HepG2 (cell line): ENCODE measurements at regions not wholly inside any gene's neighbourhood (a gene's known extent, or its start where the extent isn't known, plus 50 kb on each side); places are given as distances from the start of the nearest gene placed in this dataset.

Experiments
- ATAC-seq: fragments of 200-7000 bp; cut with Tn5 transposase; 3 replicates; pipeline ENCODE4 v1.9.1; 2020; ENCODE audit warnings: mild to moderate bottlenecking, moderate library complexity
- BruUV-seq: library from RNA; stranded (reverse); fragments of 400-500 nt; replicated peaks from 2 replicates; lab custom pipeline; 2021; lab: Mats Ljungman, UMichigan
- CTCF ChIA-PET: fragments of 300-600 bp; formaldehyde crosslinking; extraction: SDS; loops from one replicate; lab custom pipeline; 2021; ENCODE audit warnings: low total read pairs, inconsistent platforms, low intra/inter-chr PET ratio; lab: Yijun Ruan, JAX
- POLR2A ChIA-PET: fragments of 350-600 bp; sonication (Branson Sonifier 250); formaldehyde crosslinking; loops from one replicate; lab custom pipeline; 2020; ENCODE audit warnings: antibody characterized with exemption, inconsistent platforms; lab: Yijun Ruan, JAX
- DNase-seq: peaks from one replicate; pipeline ENCODE4 v3.0.0-alpha.2; 2015; ENCODE audit warnings: low spot score
- FAIRE-seq: peaks from 3 replicates; lab custom pipeline; 2011; peaks lifted over from hg19 to GRCh38; lab: Jason Lieb, UNC
- H2AFZ ChIP-seq: one replicate; pipeline ENCODE4 v1.6.1; 2011; ENCODE audit warnings: low read length, inconsistent platforms
- H3K27ac ChIP-seq: fragments of 300-600 bp; 3 replicates; pipeline ENCODE4 v1.8.0; 2011; ENCODE audit warnings: mixed run types, mild to moderate bottlenecking, mixed read lengths, low read length, inconsistent platforms; ENCODE audit not compliant: insufficient read depth; ENCODE audit errors: extremely low read length
- H3K27me3 ChIP-seq, 2 experiments: fragments of 200-600 bp in 1 of 2; 2 replicates in 1 of 2; 3 replicates in 1 of 2; pipeline versions ENCODE4 v1.6.0 to v1.8.0; 2011; ENCODE audit warnings: low read length in 2 of 2, mild to moderate bottlenecking in 2 of 2, moderate library complexity in 2 of 2, inconsistent platforms in 1 of 2; ENCODE audit not compliant: insufficient read depth in 2 of 2, control insufficient read depth in 1 of 2
- H3K36me3 ChIP-seq, 2 experiments: fragments of 200-600 bp in 1 of 2; replicated peaks in 1 of 2; 2 replicates in 1 of 2; 3 replicates in 1 of 2; pipeline versions ENCODE4 v1.5.1 to v1.8.0; 2011; ENCODE audit warnings: low read length in 2 of 2, inconsistent platforms in 1 of 2; ENCODE audit not compliant: insufficient read depth in 2 of 2, control insufficient read depth in 1 of 2
- H3K4me1 ChIP-seq: 2 replicates; pipeline ENCODE4 v1.5.1; 2012; ENCODE audit warnings: low read length, inconsistent platforms; ENCODE audit not compliant: insufficient read depth
- H3K4me2 ChIP-seq: 2 replicates; pipeline ENCODE4 v1.6.0; 2011; ENCODE audit warnings: low read depth, low read length, inconsistent platforms
- H3K4me3 ChIP-seq, 3 experiments: fragments of 200-600 bp in 1 of 3; sonication (generic), shearing (Covaris generic) in 1 of 3; replicated peaks in 1 of 3; 2 replicates each; pipeline ENCODE4 v1.5.1; 2011 to 2016; ENCODE audit warnings: low read length in 3 of 3, inconsistent platforms in 2 of 3, low read depth in 2 of 3, mild to moderate bottlenecking in 2 of 3, control low read depth in 1 of 3, mixed read lengths in 1 of 3; ENCODE audit not compliant: insufficient read depth in 1 of 3
- H3K79me2 ChIP-seq: one replicate; pipeline ENCODE4 v1.6.1; 2011; ENCODE audit warnings: low read length, inconsistent platforms; ENCODE audit not compliant: insufficient read depth
- H3K9ac ChIP-seq: 2 replicates; pipeline ENCODE4 v1.6.0; 2011; ENCODE audit warnings: mild to moderate bottlenecking, low read depth, low read length, inconsistent platforms; ENCODE audit not compliant: insufficient read depth
- H3K9me3 ChIP-seq: 2 replicates; pipeline ENCODE4 v1.5.1; 2012; ENCODE audit warnings: mild to moderate bottlenecking, low read length
- H4K20me1 ChIP-seq: 2 replicates; pipeline ENCODE4 v1.6.0; 2011; ENCODE audit warnings: inconsistent platforms, mild to moderate bottlenecking, low read length, moderate library complexity; ENCODE audit not compliant: insufficient read depth
- ARNTL ChIP-seq: sonication (generic); formaldehyde crosslinking; IDR thresholded peaks from 2 replicates; pipeline ENCODE4 v1.4.0; 2020; ENCODE audit warnings: mild to moderate bottlenecking, missing genetic modification reagents
- ATM ChIP-seq: fragments of 450-650 bp; IDR thresholded peaks from 2 replicates; pipeline ENCODE4 v1.7.1; 2017; ENCODE audit warnings: mild to moderate bottlenecking, borderline replicate concordance
- CENPT ChIP-seq: sonication (generic); formaldehyde crosslinking; IDR thresholded peaks from 2 replicates; pipeline ENCODE4 v1.8.0; 2022; ENCODE audit warnings: low read depth, mild to moderate bottlenecking, moderate library complexity, missing genetic modification reagents
- MIER2 ChIP-seq: IDR thresholded peaks from 2 replicates; pipeline ENCODE4 v1.6.1; 2016; ENCODE audit warnings: missing biosample characterization, missing genetic modification reagents
- PCBP1 ChIP-seq: fragments of 200-400 bp; formaldehyde crosslinking; IDR thresholded peaks from 2 replicates; pipeline ENCODE4 v1.6.1; 2017; ENCODE audit warnings: mild to moderate bottlenecking, low read depth, low read length, borderline replicate concordance
- PLRG1 ChIP-seq: fragments of 450-650 bp; conservative IDR thresholded peaks from 2 replicates; pipeline ENCODE4 v1.6.1; 2016
- SALL1 ChIP-seq: sonication (generic); formaldehyde crosslinking; IDR thresholded peaks from 2 replicates; pipeline ENCODE4 v1.8.0; 2022; ENCODE audit warnings: mild to moderate bottlenecking, missing genetic modification reagents
- SRSF1 ChIP-seq: fragments of 200-400 bp; formaldehyde crosslinking; optimal IDR thresholded peaks from 2 replicates; pipeline ENCODE3; 2017; ENCODE audit warnings: mild to moderate bottlenecking, low read depth, low read length, moderate library complexity
- THYN1 ChIP-seq: sonication (generic); formaldehyde crosslinking; IDR thresholded peaks from 2 replicates; pipeline ENCODE4 v1.8.1; 2023; ENCODE audit warnings: low read depth, mild to moderate bottlenecking, moderate library complexity, missing genetic modification reagents, borderline replicate concordance
- TP53 ChIP-seq: sonication (generic); formaldehyde crosslinking; conservative IDR thresholded peaks from 2 replicates; pipeline ENCODE4 v1.4.0; 2020; ENCODE audit warnings: missing genetic modification reagents
- ZKSCAN5 ChIP-seq: sonication (generic); formaldehyde crosslinking; IDR thresholded peaks from 2 replicates; pipeline ENCODE4 v1.5.1; 2020; ENCODE audit warnings: mild to moderate bottlenecking, missing genetic modification reagents
- ZNF3 ChIP-seq: IDR thresholded peaks from 2 replicates; pipeline ENCODE4 v1.7.0; 2017; ENCODE audit warnings: inconsistent platforms
- ZNF382 ChIP-seq: sonication (generic); formaldehyde crosslinking; IDR thresholded peaks from 2 replicates; pipeline ENCODE4 v1.5.0; 2020; ENCODE audit warnings: missing genetic modification reagents, mild to moderate bottlenecking, borderline replicate concordance
- ZNF484 ChIP-seq: sonication (generic); formaldehyde crosslinking; IDR thresholded peaks from 2 replicates; pipeline ENCODE4 v1.5.1; 2020; ENCODE audit warnings: mild to moderate bottlenecking, low read depth, missing genetic modification reagents, borderline replicate concordance
- ZNF720 ChIP-seq: sonication (generic); formaldehyde crosslinking; IDR thresholded peaks from 2 replicates; pipeline ENCODE4 v1.4.0; 2020; ENCODE audit warnings: missing genetic modification reagents
- ZNF839 ChIP-seq: sonication (generic); formaldehyde crosslinking; IDR thresholded peaks from 2 replicates; pipeline ENCODE4 v1.4.0; 2020; ENCODE audit warnings: missing genetic modification reagents, mild to moderate bottlenecking, borderline replicate concordance
- ZSCAN12 ChIP-seq: sonication (generic); formaldehyde crosslinking; IDR thresholded peaks from 2 replicates; pipeline ENCODE4 v1.9.0; 2021; ENCODE audit warnings: mild to moderate bottlenecking, missing genetic modification reagents
- ZSCAN29 ChIP-seq: sonication (generic); formaldehyde crosslinking; conservative IDR thresholded peaks from 2 replicates; pipeline ENCODE4 v1.4.0; 2020; ENCODE audit warnings: mild to moderate bottlenecking, missing genetic modification reagents
- WGBS: methylation state at CpG from one replicate; pipeline ENCODE4 v1.1.6; 2017; ENCODE audit warnings: low lambda C conversion rate; 5-methylcytosine and 5-hydroxymethylcytosine counted together
- in situ Hi-C: cut with HindIII; loops from 2 replicates; pipeline ENCODE4 v1.10.0; 2017; ENCODE audit warnings: low pct_unique_long_range_greater_than_20kb; ENCODE audit not compliant: extremely low pct_ligation_motif_present
- intact Hi-C: fragments of 100-400 bp; cut with micrococcal nuclease; formaldehyde crosslinking; loops from one replicate; pipeline ENCODE4 v1.10.0; 2022; ENCODE audit not compliant: unreplicated experiment
- TF ChIP-seq, protein P1 (sequence below): IDR thresholded peaks from 2 replicates; pipeline ENCODE4 v1.6.1; 2016; ENCODE audit warnings: mild to moderate bottlenecking
- TF ChIP-seq, protein P2 (sequence below): sonication (generic); formaldehyde crosslinking; IDR thresholded peaks from 2 replicates; pipeline ENCODE4 v1.4.0; 2020; ENCODE audit warnings: missing genetic modification reagents

DNA sequence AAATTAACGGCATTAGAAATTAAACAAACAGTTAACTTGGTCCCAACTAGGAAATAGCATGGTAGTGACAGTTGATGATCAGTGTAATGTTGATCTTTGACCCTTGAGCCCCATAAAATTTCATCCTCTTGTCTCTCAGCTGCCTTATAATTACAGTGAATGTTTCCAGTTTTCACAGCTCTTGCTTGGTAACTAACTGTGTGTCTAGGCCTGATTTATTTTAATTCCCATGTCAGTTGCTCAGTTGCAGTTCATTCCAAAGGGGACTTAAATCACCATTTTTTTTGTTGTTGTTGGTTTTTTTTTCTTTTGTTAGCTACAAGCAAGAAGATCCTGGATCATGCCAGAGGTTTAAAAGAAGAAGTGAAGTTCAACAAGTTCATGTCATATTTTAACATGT is 1883.7 kb upstream of the FLRT2 start:
- intact Hi-C loops (no loop called here), in situ Hi-C loops (no loop called here)
- H3K27ac ChIP-seq, result no peak overlapping the region
- no peak for DNase-seq
- H2AFZ ChIP-seq, result no peak overlapping the region
- no peak for TF ChIP-seq PCBP1
- no TSS peak for BruUV-seq
- POLR2A ChIA-PET, result no interaction called here
- WGBS, result 80% methylated on average over 1 of the region's 1 CpG
- no peak overlapping the region for H3K4me2 ChIP-seq
- no peaks in the 10 kb centered on the region for H3K27me3 ChIP-seq
- no peaks in the 10 kb centered on the region for H3K79me2 ChIP-seq
- H3K4me1 ChIP-seq, result no peaks in the 10 kb centered on the region
- CTCF ChIA-PET, result no interaction called here
- H3K4me3 ChIP-seq, result no peak overlapping the region
- no peaks in the 10 kb centered on the region for H4K20me1 ChIP-seq
- no peaks in the 10 kb centered on the region for H3K36me3 ChIP-seq
- no peak for FAIRE-seq
- no peak overlapping the region for H3K9ac ChIP-seq
- no peaks in the 10 kb centered on the region for H3K9me3 ChIP-seq
- no peak for ATAC-seq

DNA sequence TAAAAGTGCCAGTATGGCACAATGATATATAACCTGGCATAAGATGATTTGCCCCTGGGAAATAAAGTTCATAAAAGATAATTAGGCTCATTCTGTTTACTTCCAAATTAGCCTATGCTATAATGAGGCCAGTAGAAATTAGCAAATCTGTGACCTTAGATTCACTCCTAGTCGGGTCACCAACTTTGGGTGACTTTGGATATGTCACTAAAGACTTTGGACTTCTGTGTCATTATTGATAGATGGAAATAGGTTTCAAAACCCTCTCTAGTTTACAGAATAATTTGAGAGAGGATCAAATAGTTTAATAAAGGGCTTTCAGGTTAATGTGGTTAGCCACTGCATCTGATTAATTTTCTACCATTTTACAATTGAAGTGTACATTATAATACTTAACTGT is 1869.3 kb upstream of the FLRT2 start:
- no TSS peak for BruUV-seq
- no peak overlapping the region for H3K27ac ChIP-seq
- ATAC-seq, result no peak
- in situ Hi-C loops (no loop called here), intact Hi-C loops (no loop called here)
- H3K79me2 ChIP-seq, result no peaks in the 10 kb centered on the region
- CTCF ChIA-PET, result no interaction called here
- no peak overlapping the region for H2AFZ ChIP-seq
- H3K27me3 ChIP-seq, result no peaks in the 10 kb centered on the region
- POLR2A ChIA-PET, result no interaction called here
- no peaks in the 10 kb centered on the region for H3K36me3 ChIP-seq
- no peak overlapping the region for H3K9ac ChIP-seq
- H4K20me1 ChIP-seq, result no peaks in the 10 kb centered on the region
- DNase-seq, result no peak
- 11% methylated on average over 1 of the region's 1 CpG for WGBS
- no peaks in the 10 kb centered on the region for H3K9me3 ChIP-seq
- H3K4me2 ChIP-seq, result no peak overlapping the region
- no peaks in the 10 kb centered on the region for H3K4me1 ChIP-seq
- TF ChIP-seq ZSCAN12 (CRISPR knock-in tag) (no peak), ATM (no peak), ZSCAN29 (no peak), SRSF1 (no peak), ZNF839 (no peak), ZKSCAN5 (CRISPR knock-in tag) (no peak), ZNF720 (CRISPR knock-in tag) (no peak), THYN1 (CRISPR knock-in tag) (no peak), SALL1 (CRISPR knock-in tag) (no peak), ARNTL (CRISPR knock-in tag) (no peak), ZNF484 (CRISPR knock-in tag) (no peak), ZNF3 (CRISPR knock-in tag) (no peak), CENPT (CRISPR knock-in tag) (no peak), PLRG1 (no peak), MIER2 (CRISPR knock-in tag) (no peak), TP53 (CRISPR knock-in tag) (no peak), ZNF382 (no peak)
- TF ChIP-seq, protein P1, sequence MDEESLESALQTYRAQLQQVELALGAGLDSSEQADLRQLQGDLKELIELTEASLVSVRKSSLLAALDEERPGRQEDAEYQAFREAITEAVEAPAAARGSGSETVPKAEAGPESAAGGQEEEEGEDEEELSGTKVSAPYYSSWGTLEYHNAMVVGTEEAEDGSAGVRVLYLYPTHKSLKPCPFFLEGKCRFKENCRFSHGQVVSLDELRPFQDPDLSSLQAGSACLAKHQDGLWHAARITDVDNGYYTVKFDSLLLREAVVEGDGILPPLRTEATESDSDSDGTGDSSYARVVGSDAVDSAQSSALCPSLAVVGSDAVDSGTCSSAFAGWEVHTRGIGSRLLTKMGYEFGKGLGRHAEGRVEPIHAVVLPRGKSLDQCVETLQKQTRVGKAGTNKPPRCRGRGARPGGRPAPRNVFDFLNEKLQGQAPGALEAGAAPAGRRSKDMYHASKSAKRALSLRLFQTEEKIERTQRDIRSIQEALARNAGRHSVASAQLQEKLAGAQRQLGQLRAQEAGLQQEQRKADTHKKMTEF (CRISPR knock-in tag), result no peak
- TF ChIP-seq, protein P2, sequence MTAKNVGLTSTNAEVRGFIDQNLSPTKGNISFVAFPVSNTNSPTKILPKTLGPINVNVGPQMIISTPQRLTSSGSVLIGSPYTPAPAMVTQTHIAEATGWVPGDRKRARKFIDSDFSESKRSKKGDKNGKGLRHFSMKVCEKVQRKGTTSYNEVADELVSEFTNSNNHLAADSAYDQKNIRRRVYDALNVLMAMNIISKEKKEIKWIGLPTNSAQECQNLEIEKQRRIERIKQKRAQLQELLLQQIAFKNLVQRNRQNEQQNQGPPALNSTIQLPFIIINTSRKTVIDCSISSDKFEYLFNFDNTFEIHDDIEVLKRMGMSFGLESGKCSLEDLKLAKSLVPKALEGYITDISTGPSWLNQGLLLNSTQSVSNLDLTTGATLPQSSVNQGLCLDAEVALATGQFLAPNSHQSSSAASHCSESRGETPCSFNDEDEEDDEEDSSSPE (CRISPR knock-in tag), result no peak
- no peak overlapping the region for H3K4me3 ChIP-seq
- no peak for FAIRE-seq
